ENCODE measurements at regions not wholly inside any gene's neighbourhood (a gene's known extent, or its start where the extent isn't known, plus 50 kb on each side); places are given as distances from the start of the nearest gene placed in this dataset.

DNA sequence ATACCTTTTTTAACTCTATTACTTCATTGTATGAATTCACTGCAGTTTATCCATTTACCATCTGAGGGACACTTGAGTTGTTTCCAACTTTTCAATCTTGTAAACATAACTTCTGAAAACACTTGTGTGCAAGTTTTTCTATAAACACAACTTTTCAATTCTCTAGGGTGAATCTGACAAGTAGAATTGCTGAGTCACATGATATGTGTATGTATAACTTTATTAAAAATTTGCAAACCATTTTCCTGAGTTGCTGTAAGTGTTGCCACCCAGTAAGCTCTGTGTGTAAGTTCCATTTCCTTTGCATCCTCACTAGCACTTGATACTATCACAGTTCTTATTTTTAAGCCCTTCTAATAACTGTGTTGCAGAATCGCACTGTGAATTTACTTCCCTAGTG, 1415.6 kb upstream of the ATXN8OS start:
- H3K27ac ChIP-seq (ENCODE audit: low read depth, low read length, severe bottlenecking): no peak overlapping the region
- H3K4me1 ChIP-seq (ENCODE audit: control insufficient read depth, insufficient read depth, low read length, poor library complexity, severe bottlenecking): no peaks in the 10 kb centered on the region

DNA sequence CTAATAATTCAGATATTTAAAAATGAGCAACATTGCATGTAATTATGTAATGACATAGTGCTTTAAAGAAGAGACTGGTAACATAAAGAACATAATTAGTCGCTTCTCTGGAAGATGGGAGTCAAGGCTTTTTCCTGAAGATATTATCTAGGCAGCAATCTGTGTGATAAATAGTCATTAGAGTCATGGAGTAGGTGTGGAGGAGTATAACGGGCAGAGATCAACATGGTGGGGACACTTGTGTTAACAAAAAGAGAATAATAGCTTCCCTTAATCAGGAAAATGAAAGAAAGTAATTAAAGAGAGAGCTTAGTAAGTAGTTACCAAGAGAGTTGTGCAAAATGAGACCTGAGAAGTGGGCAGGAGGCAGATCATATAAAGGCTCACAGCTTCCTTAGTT, 1417.1 kb upstream of the ATXN8OS start:
- Histone ChIP-seq H3K9me3 (ENCODE audit: control insufficient read depth, low read length) (no peaks in the 10 kb centered on the region), H3K36me3 (ENCODE audit: control insufficient read depth, insufficient read depth, low read length) (no peaks in the 10 kb centered on the region), H3K4me1 (ENCODE audit: control insufficient read depth, insufficient read depth, low read length, poor library complexity, severe bottlenecking) (no peaks in the 10 kb centered on the region), H3K4me3 (ENCODE audit: extremely low read depth, insufficient read depth, low read length, poor library complexity, severe bottlenecking) (no peak overlapping the region), H3K27ac (ENCODE audit: low read depth, low read length, severe bottlenecking) (no peak overlapping the region)
- 60% methylated on average over 1 of the region's 2 CpGs; no CpG with 5 or more reads in 1 of the 2 experiments for WGBS, 2 experiments (ENCODE audit: insufficient coverage in 2 of 2)

More for the DNA sequence above, 1415.6 kb upstream of the ATXN8OS start:
- Histone ChIP-seq H3K36me3 (ENCODE audit: control insufficient read depth, insufficient read depth, low read length) (no peaks in the 10 kb centered on the region), H3K9me3 (ENCODE audit: control insufficient read depth, low read length) (no peaks in the 10 kb centered on the region), H3K4me3 (ENCODE audit: extremely low read depth, insufficient read depth, low read length, poor library complexity, severe bottlenecking) (no peak overlapping the region)
- WGBS, 2 experiments (ENCODE audit: insufficient coverage in 2 of 2): 82 to 100% methylated on average over 1 of the region's 1 CpG

DNA sequence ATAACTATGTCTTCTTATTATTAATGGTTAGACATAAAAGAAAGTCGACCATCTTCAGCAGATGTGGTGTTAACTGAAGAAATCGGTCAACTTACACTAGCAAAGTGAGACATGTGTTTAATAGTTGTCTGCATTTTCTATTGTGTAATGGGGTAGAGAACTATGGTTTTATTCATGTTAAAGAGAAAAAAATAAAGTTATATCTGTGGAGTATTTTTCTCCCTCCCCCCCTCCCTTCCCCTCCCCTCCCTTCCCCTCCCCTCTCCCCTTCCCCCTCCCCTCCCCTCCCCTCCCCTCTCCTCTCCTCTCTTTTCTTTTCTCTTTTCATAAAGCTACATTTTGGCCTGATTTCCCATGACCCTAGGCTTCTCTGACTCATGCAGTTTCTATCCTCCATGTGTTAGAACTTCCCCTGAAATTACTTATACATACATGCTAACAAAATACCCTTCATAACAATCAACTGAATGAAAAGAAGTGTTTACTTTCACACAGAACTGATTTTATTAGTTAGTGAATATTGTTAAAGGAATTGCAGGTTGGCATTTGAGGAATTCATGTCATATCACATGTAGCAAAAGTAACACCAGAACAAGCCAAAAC, 1431.0 kb upstream of the ATXN8OS start:
- H3K9me3 ChIP-seq (ENCODE audit: control insufficient read depth, low read length): no peaks in the 10 kb centered on the region
- 100% methylated on average over 1 of the region's 2 CpGs; no CpG with 5 or more reads in 1 of the 2 experiments for WGBS, 2 experiments (ENCODE audit: insufficient coverage in 2 of 2)
- H3K4me1 ChIP-seq (ENCODE audit: control insufficient read depth, insufficient read depth, low read length, poor library complexity, severe bottlenecking): no peaks in the 10 kb centered on the region
- no peak overlapping the region for H3K4me3 ChIP-seq (ENCODE audit: extremely low read depth, insufficient read depth, low read length, poor library complexity, severe bottlenecking)
- H3K36me3 ChIP-seq (ENCODE audit: control insufficient read depth, insufficient read depth, low read length): no peaks in the 10 kb centered on the region
- H3K27ac ChIP-seq (ENCODE audit: low read depth, low read length, severe bottlenecking): no peak overlapping the region

DNA sequence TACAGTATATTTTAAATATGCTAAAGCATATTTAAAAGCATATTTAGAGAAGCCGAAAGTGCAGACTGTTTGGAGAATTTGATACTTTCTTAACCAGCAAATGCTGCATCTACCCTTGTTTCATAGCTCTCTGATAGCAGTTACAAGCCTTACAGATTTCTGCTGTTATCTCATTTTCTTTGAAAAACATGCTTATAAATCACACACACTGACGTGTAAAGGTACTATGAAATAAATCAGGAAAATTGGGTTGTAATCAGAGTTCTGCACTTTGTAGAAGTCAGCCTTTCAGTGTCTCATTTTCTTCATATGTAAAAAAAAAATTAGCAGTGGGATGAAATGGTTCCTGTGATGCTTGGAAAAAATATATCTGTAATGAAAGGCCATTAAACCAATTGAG, 1432.4 kb upstream of the ATXN8OS start:
- Histone ChIP-seq H3K9me3 (ENCODE audit: control insufficient read depth, low read length) (no peaks in the 10 kb centered on the region), H3K4me1 (ENCODE audit: control insufficient read depth, insufficient read depth, low read length, poor library complexity, severe bottlenecking) (no peaks in the 10 kb centered on the region), H3K36me3 (ENCODE audit: control insufficient read depth, insufficient read depth, low read length) (no peaks in the 10 kb centered on the region), H3K4me3 (ENCODE audit: extremely low read depth, insufficient read depth, low read length, poor library complexity, severe bottlenecking) (no peak overlapping the region), H3K27ac (ENCODE audit: low read depth, low read length, severe bottlenecking) (no peak overlapping the region)
- WGBS, 2 experiments (ENCODE audit: insufficient coverage in 2 of 2): no CpG with 5 or more reads among the region's 2 CpGs

DNA sequence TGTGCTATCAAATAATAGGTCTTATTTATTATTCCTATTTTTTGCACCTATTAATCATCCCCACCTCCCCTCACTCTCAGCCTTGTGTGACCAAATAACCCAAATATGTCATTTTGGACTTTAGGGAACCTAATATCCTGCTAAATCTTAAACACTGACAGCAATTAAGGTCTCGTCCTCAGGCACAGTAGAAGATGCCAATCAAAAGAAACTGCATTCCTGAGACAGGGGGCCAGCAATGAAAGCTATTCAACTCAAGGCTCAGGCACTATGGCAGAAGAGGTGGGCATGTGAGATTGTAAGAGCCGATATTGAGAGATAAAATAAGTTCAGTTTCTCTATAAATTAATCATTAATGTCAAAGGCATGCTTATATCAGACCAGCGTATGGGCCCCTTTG, 1437.7 kb upstream of the PCDH9 start:
- no peaks in the 10 kb centered on the region for H3K36me3 ChIP-seq (ENCODE audit: control insufficient read depth, insufficient read depth, low read length)

DNA sequence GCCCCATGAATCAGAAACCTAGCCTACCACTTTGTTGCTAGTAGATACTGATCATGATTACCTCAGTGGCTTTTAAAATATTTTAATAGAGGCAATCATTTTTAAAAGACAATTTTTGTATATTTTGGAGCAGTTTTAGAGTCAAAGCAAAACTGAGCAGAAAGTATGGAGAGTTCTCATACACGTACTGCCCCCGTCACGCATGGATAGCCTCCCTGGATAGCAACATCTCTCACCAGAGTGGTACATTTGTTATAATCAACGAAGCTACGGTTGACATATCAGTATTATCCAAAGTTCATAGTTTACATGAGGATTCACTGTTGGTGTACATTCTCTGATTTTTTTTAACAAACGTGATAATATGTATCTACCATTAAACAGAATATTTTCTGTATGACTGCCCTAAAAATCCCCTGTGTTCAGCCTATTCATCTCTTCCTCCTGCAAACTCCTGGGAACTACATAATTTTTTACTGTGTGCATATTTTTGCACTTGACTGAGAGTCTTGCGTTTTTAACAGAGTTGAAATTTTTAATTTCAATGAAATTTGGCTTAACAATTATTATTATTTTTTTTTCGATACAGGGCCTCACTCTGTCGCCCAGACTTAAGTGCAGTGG, 1436.8 kb upstream of the PCDH9 start:
- 80 to 100% methylated on average over 1 to 3 of the region's 9 CpGs for WGBS, 2 experiments (ENCODE audit: insufficient coverage in 2 of 2)
- Histone ChIP-seq H3K4me3 (ENCODE audit: extremely low read depth, insufficient read depth, low read length, poor library complexity, severe bottlenecking) (no peak overlapping the region), H3K4me1 (ENCODE audit: control insufficient read depth, insufficient read depth, low read length, poor library complexity, severe bottlenecking) (no peaks in the 10 kb centered on the region), H3K27ac (ENCODE audit: low read depth, low read length, severe bottlenecking) (no peak overlapping the region), H3K9me3 (ENCODE audit: control insufficient read depth, low read length) (no peaks in the 10 kb centered on the region), H3K36me3 (ENCODE audit: control insufficient read depth, insufficient read depth, low read length) (no peaks in the 10 kb centered on the region)

More for the DNA sequence above, 1437.7 kb upstream of the PCDH9 start:
- 60% methylated on average over 1 of the region's 3 CpGs; no CpG with 5 or more reads in 1 of the 2 experiments for WGBS, 2 experiments (ENCODE audit: insufficient coverage in 2 of 2)
- Histone ChIP-seq H3K27ac (ENCODE audit: low read depth, low read length, severe bottlenecking) (no peak overlapping the region), H3K4me1 (ENCODE audit: control insufficient read depth, insufficient read depth, low read length, poor library complexity, severe bottlenecking) (no peaks in the 10 kb centered on the region), H3K4me3 (ENCODE audit: extremely low read depth, insufficient read depth, low read length, poor library complexity, severe bottlenecking) (no peak overlapping the region), H3K9me3 (ENCODE audit: control insufficient read depth, low read length) (no peaks in the 10 kb centered on the region)

DNA sequence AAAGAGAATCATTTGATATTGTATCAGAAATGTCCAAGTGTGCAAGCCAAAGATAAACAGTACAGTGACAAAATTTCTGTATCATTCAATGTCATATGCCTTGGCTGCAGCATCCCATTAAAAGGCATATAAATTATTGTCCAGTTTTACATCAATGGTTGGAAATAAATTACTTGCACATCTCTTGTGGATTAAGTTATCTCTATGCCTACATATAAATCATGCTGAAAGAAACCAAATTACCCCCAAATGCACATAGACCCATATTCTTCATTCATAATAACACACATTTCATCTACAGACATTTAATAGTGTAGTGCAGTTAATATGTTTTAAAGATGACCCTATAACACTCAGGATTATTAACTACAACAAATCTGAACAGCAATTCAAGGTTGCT, 1415.7 kb upstream of the PCDH9 start:
- Histone ChIP-seq H3K27ac (ENCODE audit: low read depth, low read length, severe bottlenecking) (no peak overlapping the region), H3K36me3 (ENCODE audit: control insufficient read depth, insufficient read depth, low read length) (no peaks in the 10 kb centered on the region), H3K4me1 (ENCODE audit: control insufficient read depth, insufficient read depth, low read length, poor library complexity, severe bottlenecking) (no peaks in the 10 kb centered on the region), H3K9me3 (ENCODE audit: control insufficient read depth, low read length) (no peaks in the 10 kb centered on the region), H3K4me3 (ENCODE audit: extremely low read depth, insufficient read depth, low read length, poor library complexity, severe bottlenecking) (no peak overlapping the region)

DNA sequence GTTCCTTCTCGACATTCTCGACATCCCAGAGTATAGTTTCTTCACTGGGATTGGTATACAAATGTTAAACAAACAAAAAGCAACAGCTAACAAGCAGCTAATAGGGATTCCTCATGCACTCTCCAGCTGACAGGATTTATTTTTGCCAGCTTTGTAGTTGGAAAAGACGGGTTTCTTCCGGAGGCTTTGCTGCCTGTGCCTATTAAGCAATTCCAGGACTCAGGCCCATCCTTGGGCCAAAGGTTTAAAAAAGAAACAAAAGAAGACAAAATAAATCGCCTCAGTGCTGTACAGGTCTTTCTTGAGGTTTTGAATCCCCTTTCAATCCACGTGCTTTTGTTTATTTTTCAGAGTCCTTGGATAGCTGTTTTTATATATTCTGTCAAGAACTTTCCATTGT, 1414.5 kb upstream of the PCDH9 start:
- no peak overlapping the region for H3K27ac ChIP-seq (ENCODE audit: low read depth, low read length, severe bottlenecking)
- no peaks in the 10 kb centered on the region for H3K36me3 ChIP-seq (ENCODE audit: control insufficient read depth, insufficient read depth, low read length)
- H3K9me3 ChIP-seq (ENCODE audit: control insufficient read depth, low read length): no peaks in the 10 kb centered on the region
- 36 to 62% methylated on average over 3 to 4 of the region's 6 CpGs for WGBS, 2 experiments (ENCODE audit: insufficient coverage in 2 of 2)
- H3K4me1 ChIP-seq (ENCODE audit: control insufficient read depth, insufficient read depth, low read length, poor library complexity, severe bottlenecking): no peaks in the 10 kb centered on the region
- H3K4me3 ChIP-seq (ENCODE audit: extremely low read depth, insufficient read depth, low read length, poor library complexity, severe bottlenecking): no peak overlapping the region

DNA sequence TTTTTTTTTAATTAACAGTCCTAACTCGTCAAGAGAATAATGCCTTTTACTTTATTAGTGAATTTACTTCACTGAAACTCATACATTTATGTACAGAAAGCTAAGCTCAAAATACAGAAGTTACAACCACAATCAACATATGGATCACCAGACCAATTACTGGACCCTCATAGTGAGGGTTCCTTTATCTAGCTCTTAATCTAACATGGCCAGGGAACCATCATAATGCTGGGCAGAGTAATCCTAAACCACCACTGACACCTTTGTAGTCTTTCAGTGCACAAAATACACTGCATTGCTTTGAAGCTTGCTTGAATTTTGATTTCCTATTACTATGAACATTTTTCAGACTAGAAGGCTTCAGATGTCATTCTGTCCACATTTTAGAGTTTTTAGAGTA, 1406.6 kb upstream of the PCDH9 start:
- Histone ChIP-seq H3K4me3 (ENCODE audit: extremely low read depth, insufficient read depth, low read length, poor library complexity, severe bottlenecking) (no peak overlapping the region), H3K36me3 (ENCODE audit: control insufficient read depth, insufficient read depth, low read length) (no peaks in the 10 kb centered on the region), H3K4me1 (ENCODE audit: control insufficient read depth, insufficient read depth, low read length, poor library complexity, severe bottlenecking) (no peaks in the 10 kb centered on the region), H3K27ac (ENCODE audit: low read depth, low read length, severe bottlenecking) (no peak overlapping the region), H3K9me3 (ENCODE audit: control insufficient read depth, low read length) (no peaks in the 10 kb centered on the region)
- WGBS, 2 experiments (ENCODE audit: insufficient coverage in 2 of 2): no CpG with 5 or more reads among the region's 1 CpG

DNA sequence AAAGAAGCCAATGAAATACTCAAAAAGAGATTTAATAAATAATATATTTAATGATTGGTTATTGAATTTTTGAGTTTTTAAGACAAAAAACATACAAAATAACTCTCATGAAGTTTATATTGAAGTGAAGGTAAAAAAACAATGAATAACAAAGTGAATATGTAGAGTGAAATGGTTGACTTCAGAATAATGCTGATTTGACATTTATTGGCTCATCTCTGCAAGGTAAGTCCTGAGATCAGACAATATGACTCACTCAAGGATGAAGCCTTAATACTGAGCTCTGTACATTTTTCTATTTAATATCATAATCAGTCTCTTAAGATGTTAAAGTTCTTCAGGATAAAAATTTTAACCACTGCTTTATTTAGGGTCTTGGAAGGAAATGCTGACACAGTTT, 1398.9 kb upstream of the PCDH9 start:
- H3K4me1 ChIP-seq (ENCODE audit: control insufficient read depth, insufficient read depth, low read length, poor library complexity, severe bottlenecking): no peaks in the 10 kb centered on the region
- no peak overlapping the region for H3K4me3 ChIP-seq (ENCODE audit: extremely low read depth, insufficient read depth, low read length, poor library complexity, severe bottlenecking)
- no peaks in the 10 kb centered on the region for H3K36me3 ChIP-seq (ENCODE audit: control insufficient read depth, insufficient read depth, low read length)
- no peaks in the 10 kb centered on the region for H3K9me3 ChIP-seq (ENCODE audit: control insufficient read depth, low read length)
- no peak overlapping the region for H3K27ac ChIP-seq (ENCODE audit: low read depth, low read length, severe bottlenecking)

DNA sequence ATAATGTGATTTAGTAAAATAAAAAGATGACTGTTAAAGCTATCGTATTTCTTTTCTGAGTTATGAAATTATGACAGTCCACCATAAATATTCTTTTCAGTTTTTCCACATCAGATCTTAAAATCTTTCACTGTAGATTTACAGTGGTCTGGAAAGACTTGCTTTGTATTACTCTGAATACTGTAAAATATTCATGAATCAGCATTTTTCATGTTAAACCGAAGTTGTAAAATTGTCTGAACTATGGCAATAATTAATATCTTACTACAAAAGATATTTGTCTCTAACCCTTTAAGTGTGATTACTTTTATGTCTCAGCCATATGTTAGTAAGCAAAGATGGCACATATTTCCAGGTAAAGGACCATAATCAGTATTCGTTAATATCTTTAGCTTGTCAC, 1397.2 kb upstream of the PCDH9 start:
- H3K9me3 ChIP-seq (ENCODE audit: control insufficient read depth, low read length): no peaks in the 10 kb centered on the region
- H3K4me3 ChIP-seq (ENCODE audit: extremely low read depth, insufficient read depth, low read length, poor library complexity, severe bottlenecking): no peak overlapping the region
- H3K4me1 ChIP-seq (ENCODE audit: control insufficient read depth, insufficient read depth, low read length, poor library complexity, severe bottlenecking): no peaks in the 10 kb centered on the region
- no CpG with 5 or more reads among the region's 3 CpGs for WGBS, 2 experiments (ENCODE audit: insufficient coverage in 2 of 2)
- H3K27ac ChIP-seq (ENCODE audit: low read depth, low read length, severe bottlenecking): no peak overlapping the region
- H3K36me3 ChIP-seq (ENCODE audit: control insufficient read depth, insufficient read depth, low read length): no peaks in the 10 kb centered on the region

Measured in mesodermal cell (in vitro differentiated cells).